ENCODE measurements at regions not wholly inside any gene's neighbourhood (a gene's known extent, or its start where the extent isn't known, plus 50 kb on each side); places are given as distances from the start of the nearest gene placed in this dataset.

GRCh38 chrX:40209951-40210617 lies 112.3 kb upstream of the BCOR start:
- TF ChIP-seq CTCF (IDR thresholded peaks at IDR 0.05) (no peak), POLR2A (IDR thresholded peaks at IDR 0.05) (no peak)
